GM18517 (cell line): ENCODE measurements at regions not wholly inside any gene's neighbourhood (a gene's known extent, or its start where the extent isn't known, plus 50 kb on each side); places are given as distances from the start of the nearest gene placed in this dataset.
"Not testable (repeated sequence)": the region's sequence is repeated elsewhere in the genome, so short reads cannot be mapped to it uniquely, and the experiment has no call there.

Experiments used
- ATAC-seq: cut with Tn5 transposase; IDR thresholded peaks from one replicate; pipeline ENCODE4 v1.9.1; 2021; ENCODE audit warnings: mild to moderate bottlenecking, moderate library complexity; ENCODE audit not compliant: unreplicated experiment

DNA sequence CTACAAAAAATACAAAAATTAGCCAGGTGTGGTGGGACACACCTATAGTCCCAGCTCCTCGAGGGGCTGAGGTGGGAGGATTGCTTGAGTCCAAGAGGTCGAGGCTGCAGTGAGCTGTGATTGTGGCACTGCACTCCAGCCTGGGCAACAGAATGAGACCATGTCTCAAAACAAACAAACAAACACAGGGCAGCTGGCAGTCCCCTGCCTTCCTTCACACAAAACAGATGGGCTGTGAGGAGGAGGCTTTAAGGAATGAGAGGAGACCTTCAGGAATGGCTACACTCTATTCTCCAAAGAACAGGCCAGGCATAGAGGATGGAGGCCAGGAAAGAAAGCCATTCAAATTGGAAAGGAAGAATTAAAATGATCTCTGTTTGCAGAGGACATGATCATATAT is 65.6 kb upstream of the MAML3 start:
- no peak for ATAC-seq

DNA sequence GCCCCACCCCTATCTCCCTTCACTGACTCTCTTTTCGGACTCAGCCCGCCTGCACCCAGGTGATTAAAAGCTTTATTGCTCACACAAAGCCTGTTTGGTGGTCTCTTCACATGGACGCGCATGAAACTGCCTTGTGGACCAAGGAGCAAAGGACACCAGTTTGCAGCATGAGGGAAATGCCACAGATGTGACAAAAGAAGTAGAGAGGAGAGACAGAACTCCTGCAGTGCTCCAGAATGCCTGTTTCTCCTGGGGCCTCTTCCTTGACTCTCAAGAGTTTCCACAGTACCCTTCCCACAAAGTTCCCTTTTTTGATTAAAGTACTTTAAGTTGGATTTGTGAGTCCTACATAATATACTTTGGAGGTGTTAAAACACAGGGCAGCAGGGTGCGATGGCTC is 65.1 kb upstream of the MAML3 start:
- ATAC-seq = not testable (repeated sequence)

DNA sequence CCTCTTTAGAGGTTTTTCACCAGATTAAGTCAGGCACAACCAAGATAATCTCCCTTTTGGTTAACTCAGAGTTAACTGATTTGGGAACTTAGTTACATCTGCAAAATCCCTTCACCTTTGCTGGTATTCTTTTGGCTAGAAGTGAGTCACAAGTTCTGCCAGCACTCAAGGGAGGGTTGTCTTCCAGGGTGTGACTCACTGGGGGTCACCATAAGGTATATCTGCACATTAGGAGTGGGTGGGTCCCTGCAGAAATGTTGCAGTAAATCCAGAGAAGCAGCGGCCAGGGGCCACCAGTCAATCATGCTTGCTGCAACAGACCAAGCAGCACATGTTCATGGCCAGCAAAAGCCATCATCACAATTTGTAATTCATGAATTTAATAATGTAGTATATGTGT is 59.8 kb upstream of the MAML3 start:
- no peak for ATAC-seq

DNA sequence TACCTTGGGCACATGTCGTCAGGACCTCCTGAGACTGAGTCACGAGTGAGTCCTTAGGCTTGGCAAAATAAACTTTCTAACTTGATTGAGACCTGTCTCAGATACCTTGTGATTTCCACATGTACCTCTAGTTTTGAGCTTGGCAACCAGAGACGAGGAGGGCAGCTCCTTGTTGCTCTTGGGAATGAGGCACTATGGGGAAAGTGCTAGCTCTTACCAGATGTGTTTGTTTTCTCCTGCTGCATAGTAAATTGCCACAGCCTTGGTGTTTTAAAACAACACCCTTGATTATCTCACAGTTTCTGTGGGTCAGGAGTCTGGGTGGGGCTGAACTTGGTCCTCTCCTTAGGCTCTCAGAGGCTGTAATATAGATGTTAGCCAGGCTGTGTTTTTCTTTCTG is 59.1 kb upstream of the MAML3 start:
- no peak for ATAC-seq

DNA sequence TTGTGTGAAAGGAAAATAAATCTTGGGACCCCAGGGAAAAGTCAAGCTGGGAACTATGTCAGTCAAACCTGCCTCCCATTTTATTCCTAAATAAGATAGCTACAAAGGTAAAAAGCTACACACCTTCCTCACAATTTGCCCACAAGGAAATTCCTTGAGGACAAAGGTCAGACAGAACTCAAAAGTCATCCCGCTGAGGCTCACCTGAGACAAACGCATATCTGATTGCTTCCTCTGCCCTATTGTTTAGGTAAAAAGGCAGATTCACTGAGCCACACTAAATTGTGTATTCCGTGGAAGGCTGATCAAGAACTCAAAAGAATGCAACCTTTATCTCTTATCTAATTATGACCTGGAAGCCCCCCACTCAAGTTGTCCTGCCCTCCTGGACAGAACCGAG is 58.7 kb upstream of the MAML3 start:
- no peak for ATAC-seq

DNA sequence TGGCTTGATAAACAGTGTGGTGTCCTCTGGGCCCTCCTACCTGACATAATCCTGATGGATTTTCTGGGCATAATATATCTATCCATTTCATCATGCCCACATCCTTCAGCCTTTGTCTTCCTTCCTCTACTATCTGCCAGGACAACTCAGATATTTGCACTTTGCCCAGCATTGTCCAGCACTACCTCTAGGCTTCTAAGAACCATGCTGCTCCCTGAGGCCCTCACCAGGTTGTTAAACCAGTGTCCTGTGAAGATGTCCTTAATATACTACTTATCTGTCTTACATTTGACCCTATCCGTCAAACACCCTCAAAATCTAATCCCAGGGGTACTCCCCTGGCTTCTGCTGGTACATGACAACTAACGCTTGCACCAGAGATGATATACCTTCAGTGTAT is 58.2 kb upstream of the MAML3 start:
- no peak for ATAC-seq

DNA sequence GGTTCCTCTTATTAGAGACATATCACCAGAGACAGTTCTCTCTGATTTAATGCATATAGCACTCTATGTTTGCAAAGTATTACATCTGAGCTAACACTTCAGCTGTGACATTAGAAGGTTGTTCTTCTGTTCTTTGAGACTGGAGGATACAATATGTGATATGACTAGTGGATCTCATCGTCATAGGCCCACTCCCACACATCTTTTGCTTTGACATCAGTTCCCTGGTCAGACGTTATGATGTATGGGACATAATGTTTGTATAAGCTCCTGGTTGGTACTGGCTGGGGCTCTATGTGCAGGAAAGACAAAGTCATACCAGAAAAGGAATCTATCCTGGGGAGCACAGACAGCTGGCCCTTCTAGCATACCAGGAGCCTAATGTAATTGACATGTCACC is 57.7 kb upstream of the MAML3 start:
- ATAC-seq = no peak

DNA sequence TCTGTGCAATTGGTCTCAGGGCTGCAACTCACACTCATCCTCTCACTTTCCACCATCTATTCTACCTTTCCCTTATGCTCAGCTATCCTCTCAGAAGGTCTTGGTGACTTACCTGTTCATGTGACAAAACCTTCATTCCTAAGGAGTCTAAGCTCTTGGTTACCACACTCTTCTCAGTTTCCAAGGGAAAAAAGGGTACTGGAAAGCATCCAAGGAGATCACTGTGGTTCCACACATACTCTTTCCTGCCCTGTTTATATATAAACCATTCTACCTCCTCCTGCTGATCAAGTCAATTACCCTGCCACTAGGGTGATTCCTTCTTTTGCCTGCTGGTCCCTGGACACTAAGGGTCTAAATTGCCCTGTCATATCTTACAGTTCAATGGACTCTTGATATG is 57.2 kb upstream of the MAML3 start:
- ATAC-seq = no peak

DNA sequence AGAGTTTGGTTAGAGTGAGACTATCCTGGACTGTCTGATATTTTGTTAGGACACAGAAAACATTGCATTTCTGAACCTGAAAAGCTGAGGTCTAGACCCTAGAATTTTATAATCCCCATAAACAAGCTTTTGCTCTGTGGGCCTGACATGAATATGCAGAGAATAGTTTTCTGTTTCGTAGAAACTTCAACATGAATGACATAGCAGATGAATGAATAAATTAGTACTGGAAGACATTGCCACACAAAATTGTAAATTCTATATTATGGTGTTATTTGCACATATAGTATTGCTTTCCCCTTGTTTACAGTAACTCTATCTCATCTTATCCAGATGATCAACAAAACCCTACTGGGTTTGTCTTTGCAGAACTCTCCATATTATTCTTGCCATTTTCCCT is 54.9 kb upstream of the MAML3 start:
- no peak for ATAC-seq
